ENCODE measurements at regions not wholly inside any gene's neighbourhood (a gene's known extent, or its start where the extent isn't known, plus 50 kb on each side); places are given as distances from the start of the nearest gene placed in this dataset.

GRCh38 chr5:88376728-88377127 is 108.1 kb upstream of the TMEM161B start (continued):
- no peak for TF ChIP-seq KDM4A (IDR thresholded peaks at IDR 0.05; ENCODE audit: low read depth, low read length, severe bottlenecking)
- no peak for TF ChIP-seq ZNF274 (IDR thresholded peaks at IDR 0.05; ENCODE audit: borderline replicate concordance, extremely low read depth, low read length)
